CD4-positive, alpha-beta T cell (primary cell): ENCODE measurements at regions not wholly inside any gene's neighbourhood (a gene's known extent, or its start where the extent isn't known, plus 50 kb on each side); places are given as distances from the start of the nearest gene placed in this dataset.
"Not testable (repeated sequence)": the region's sequence is repeated elsewhere in the genome, so short reads cannot be mapped to it uniquely, and the experiment has no call there.

ENCODE experiments used
- ATAC-seq: fragments of 200-7000 bp; cut with Tn5 transposase; one replicate; pipeline ENCODE4 v1.10.0; 2022; ENCODE audit warnings: mild to moderate bottlenecking; ENCODE audit not compliant: poor library complexity
- CTCF ChIA-PET: fragments of 350-600 bp; sonication (Branson Sonifier 250); formaldehyde crosslinking; loops from one replicate; lab custom pipeline; 2021; ENCODE audit warnings: antibody characterized with exemption, inconsistent platforms; lab: Charles Lee
- POLR2A ChIA-PET: fragments of 350-600 bp; sonication (Branson Sonifier 250); formaldehyde crosslinking; loops from one replicate; lab custom pipeline; 2021; ENCODE audit warnings: antibody characterized with exemption, inconsistent platforms; lab: Charles Lee
- DNase-seq, 14 experiments: peaks; one replicate each; pipeline ENCODE4 v3.0.0-alpha.2; 2013 to 2020; ENCODE audit warnings: mixed read lengths in 2 of 14
- H3K27ac ChIP-seq, 2 donors: one replicate each; pipeline versions ENCODE4 v1.5.1 to v1.7.0; 2013; ENCODE audit warnings: low read length in 2 of 2, low read depth in 1 of 2, mild to moderate bottlenecking in 1 of 2
- H3K27me3 ChIP-seq, 2 experiments: 1 replicate in 1 of 2; 2 replicates in 1 of 2; pipeline versions ENCODE4 v1.6.1 to v1.7.0; 2013; ENCODE audit warnings: low read length in 2 of 2, control low read depth in 1 of 2, mild to moderate bottlenecking in 1 of 2, moderate library complexity in 1 of 2; ENCODE audit not compliant: insufficient read depth in 2 of 2, control insufficient read depth in 1 of 2
- H3K36me3 ChIP-seq: one replicate; pipeline ENCODE4 v1.6.1; 2013; ENCODE audit warnings: low read length, control low read depth; ENCODE audit not compliant: insufficient read depth
- H3K4me1 ChIP-seq: one replicate; pipeline ENCODE4 v1.6.1; 2013; ENCODE audit warnings: low read length, control low read depth; ENCODE audit not compliant: insufficient read depth
- H3K4me3 ChIP-seq: one replicate; pipeline ENCODE4 v1.5.1; 2013; ENCODE audit warnings: mild to moderate bottlenecking, low read length, moderate library complexity
- H3K9me3 ChIP-seq, 2 experiments: 1 replicate in 1 of 2; 2 replicates in 1 of 2; pipeline versions ENCODE4 v1.6.1 to v1.7.0; 2013; ENCODE audit warnings: low read length in 2 of 2, mild to moderate bottlenecking in 2 of 2, control low read depth in 1 of 2, moderate library complexity in 1 of 2; ENCODE audit not compliant: control insufficient read depth in 1 of 2, insufficient read depth in 1 of 2
- H3K27ac Mint-ChIP-seq: one replicate; pipeline ENCODE4 v1.8.0; 2020; ENCODE audit warnings: mixed read lengths
- H3K27me3 Mint-ChIP-seq: one replicate; pipeline ENCODE4 v1.8.0; 2021; ENCODE audit warnings: mixed read lengths
- H3K36me3 Mint-ChIP-seq: one replicate; pipeline ENCODE4 v1.8.0; 2021; ENCODE audit warnings: low read depth, mixed read lengths
- H3K4me1 Mint-ChIP-seq: one replicate; pipeline ENCODE4 v1.8.0; 2021; ENCODE audit warnings: low read depth, mixed read lengths
- H3K4me3 Mint-ChIP-seq: one replicate; pipeline ENCODE4 v1.8.0; 2020; ENCODE audit warnings: mild to moderate bottlenecking, mixed read lengths
- H3K9me3 Mint-ChIP-seq: one replicate; pipeline ENCODE4 v1.8.0; 2020; ENCODE audit warnings: mixed read lengths
- intact Hi-C, 2 experiments: fragments of 100-400 bp; cut with DNase I in 1 of 2; cut with micrococcal nuclease in 1 of 2; formaldehyde crosslinking; loops; one replicate each; pipeline versions ENCODE4 v1.15.1 to v1.9.0; 2023 to 2025; cut with DNase I, micrococcal nuclease
- TF ChIP-seq, protein P1 (sequence below): fragments of 200-600 bp; IDR thresholded peaks from one replicate; pipeline ENCODE4 v1.8.0; 2022; ENCODE audit warnings: antibody characterized with exemption, mild to moderate bottlenecking

DNA sequence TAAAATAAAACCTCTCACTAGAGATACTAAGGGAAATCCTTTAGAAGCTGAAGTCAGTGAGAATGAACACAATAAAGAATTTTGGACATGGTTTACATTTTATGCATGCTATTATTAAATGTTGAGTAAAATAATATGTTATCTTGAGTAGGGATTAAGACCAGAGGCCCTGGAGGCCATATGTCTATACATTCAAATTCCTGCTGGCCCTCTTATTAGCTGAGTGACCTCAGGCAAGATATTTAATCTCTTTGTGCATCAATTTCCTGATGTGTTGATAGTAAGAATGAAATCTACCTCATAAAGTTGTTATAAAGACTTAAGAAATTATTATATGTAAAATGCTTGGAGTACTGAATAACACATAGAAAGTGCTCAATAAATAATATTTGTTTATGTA lies 281.1 kb upstream of the KLF4 start:
- Mint-ChIP-seq H3K9me3 (no peaks in the 10 kb centered on the region), H3K27ac (no peak overlapping the region), H3K4me1 (no peaks in the 10 kb centered on the region), H3K4me3 (no peak overlapping the region), H3K36me3 (no peaks in the 10 kb centered on the region), H3K27me3 (no peaks in the 10 kb centered on the region)
- Histone ChIP-seq H3K27ac (no peak overlapping the region), H3K27me3 (peaks cover 0 to 2% of the 10 kb centered on the region in 2 experiments), H3K4me3 (no peak overlapping the region), H3K4me1 (no peaks in the 10 kb centered on the region), H3K36me3 (no peaks in the 10 kb centered on the region), H3K9me3 (peaks cover 0 to 10% of the 10 kb centered on the region in 2 experiments)
- DNase-seq, result no peak
- ATAC-seq, result no peak
- POLR2A ChIA-PET, result no interaction called here
- TF ChIP-seq, protein P1, sequence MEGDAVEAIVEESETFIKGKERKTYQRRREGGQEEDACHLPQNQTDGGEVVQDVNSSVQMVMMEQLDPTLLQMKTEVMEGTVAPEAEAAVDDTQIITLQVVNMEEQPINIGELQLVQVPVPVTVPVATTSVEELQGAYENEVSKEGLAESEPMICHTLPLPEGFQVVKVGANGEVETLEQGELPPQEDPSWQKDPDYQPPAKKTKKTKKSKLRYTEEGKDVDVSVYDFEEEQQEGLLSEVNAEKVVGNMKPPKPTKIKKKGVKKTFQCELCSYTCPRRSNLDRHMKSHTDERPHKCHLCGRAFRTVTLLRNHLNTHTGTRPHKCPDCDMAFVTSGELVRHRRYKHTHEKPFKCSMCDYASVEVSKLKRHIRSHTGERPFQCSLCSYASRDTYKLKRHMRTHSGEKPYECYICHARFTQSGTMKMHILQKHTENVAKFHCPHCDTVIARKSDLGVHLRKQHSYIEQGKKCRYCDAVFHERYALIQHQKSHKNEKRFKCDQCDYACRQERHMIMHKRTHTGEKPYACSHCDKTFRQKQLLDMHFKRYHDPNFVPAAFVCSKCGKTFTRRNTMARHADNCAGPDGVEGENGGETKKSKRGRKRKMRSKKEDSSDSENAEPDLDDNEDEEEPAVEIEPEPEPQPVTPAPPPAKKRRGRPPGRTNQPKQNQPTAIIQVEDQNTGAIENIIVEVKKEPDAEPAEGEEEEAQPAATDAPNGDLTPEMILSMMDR, result no peak
- intact Hi-C loops, result no loop called here
- CTCF ChIA-PET, result no interaction called here

DNA sequence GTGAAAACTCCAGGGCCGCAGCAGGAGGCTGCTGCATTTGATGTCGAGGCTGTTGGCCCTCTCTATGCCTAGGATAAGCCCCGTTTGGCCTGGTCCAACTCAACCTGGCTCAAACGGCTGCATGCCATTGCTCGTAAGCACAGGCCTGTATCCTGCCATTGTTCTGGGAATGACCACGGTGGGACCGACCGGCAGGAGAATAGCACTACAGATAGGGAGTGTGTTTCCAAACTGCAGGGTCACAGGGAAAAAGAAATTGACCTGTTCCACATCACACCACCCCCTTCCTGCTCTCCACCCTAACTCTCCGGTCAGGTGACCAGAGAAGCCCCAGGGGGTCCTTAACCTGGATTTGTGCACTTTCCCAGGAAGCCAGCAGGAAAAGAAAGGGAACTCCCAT lies 278.7 kb upstream of the KLF4 start:
- H3K27me3 ChIP-seq, result peaks cover 0 to 2% of the 10 kb centered on the region in 2 experiments
- intact Hi-C loops, result no loop called here
- H3K36me3 Mint-ChIP-seq, result no peaks in the 10 kb centered on the region
- H3K9me3 Mint-ChIP-seq, result peaks cover 4% of the 10 kb centered on the region
- no peak overlapping the region for H3K27ac Mint-ChIP-seq
- peaks cover 0 to 8% of the 10 kb centered on the region in 2 experiments for H3K9me3 ChIP-seq
- no peaks in the 10 kb centered on the region for H3K4me1 ChIP-seq
- H3K4me3 Mint-ChIP-seq, result no peak overlapping the region
- no peak overlapping the region for H3K4me3 ChIP-seq
- ATAC-seq (no peak), DNase-seq (no peak)
- no peak overlapping the region for H3K27ac ChIP-seq
- ChIA-PET POLR2A (no interaction called here), CTCF (no interaction called here)
- no peaks in the 10 kb centered on the region for H3K27me3 Mint-ChIP-seq
- H3K4me1 Mint-ChIP-seq, result no peaks in the 10 kb centered on the region
- H3K36me3 ChIP-seq, result no peaks in the 10 kb centered on the region
- TF ChIP-seq, protein P1, result no peak

DNA sequence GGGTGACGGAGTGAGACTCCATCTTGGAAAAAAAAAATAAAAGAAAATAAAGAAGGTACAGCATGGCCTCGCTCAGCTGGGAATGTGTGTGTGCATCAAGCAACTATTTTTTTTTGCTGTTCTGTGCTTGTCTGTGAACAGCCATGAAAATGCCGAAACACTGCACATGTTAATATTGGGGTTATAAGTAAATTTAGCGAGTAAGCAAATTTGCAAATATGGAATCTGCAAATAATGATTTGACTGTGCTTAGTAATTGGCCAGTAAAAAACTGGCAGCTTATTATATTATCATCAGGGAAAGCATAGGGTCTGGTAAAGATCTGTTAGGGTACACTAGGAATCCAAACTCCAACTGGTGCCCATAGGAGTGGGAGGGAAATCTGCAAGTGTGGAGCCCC lies 278.1 kb upstream of the KLF4 start:
- H3K27me3 Mint-ChIP-seq, result no peaks in the 10 kb centered on the region
- TF ChIP-seq, protein P1, result no peak

GRCh38 chr9:107763469-107763868 lies 273.9 kb upstream of the KLF4 start:
- H3K27ac ChIP-seq, H3K27me3 ChIP-seq, DNase-seq, H3K36me3 Mint-ChIP-seq, H3K27me3 Mint-ChIP-seq, H3K4me1 ChIP-seq, H3K4me1 Mint-ChIP-seq, ATAC-seq, intact Hi-C loops, POLR2A ChIA-PET, H3K4me3 Mint-ChIP-seq, H3K27ac Mint-ChIP-seq, CTCF ChIA-PET, H3K4me3 ChIP-seq, H3K36me3 ChIP-seq, H3K9me3 Mint-ChIP-seq, H3K9me3 ChIP-seq: not testable (repeated sequence)

More for the DNA sequence above, 278.1 kb upstream of the KLF4 start:
- no peak overlapping the region for H3K27ac ChIP-seq
- H3K36me3 ChIP-seq, result no peaks in the 10 kb centered on the region
- intact Hi-C loops, result no loop called here
- H3K4me1 ChIP-seq, result no peaks in the 10 kb centered on the region
- ATAC-seq (no peak), DNase-seq (no peak)
- no peak overlapping the region for H3K4me3 ChIP-seq
- POLR2A ChIA-PET, result no interaction called here
- H3K27ac Mint-ChIP-seq, result no peak overlapping the region
- H3K36me3 Mint-ChIP-seq, result no peaks in the 10 kb centered on the region
- no peaks in the 10 kb centered on the region for H3K4me1 Mint-ChIP-seq
- no peak overlapping the region for H3K4me3 Mint-ChIP-seq
- H3K9me3 ChIP-seq, result peaks cover 0 to 3% of the 10 kb centered on the region in 2 experiments
- peaks cover 0 to 2% of the 10 kb centered on the region in 2 experiments for H3K27me3 ChIP-seq
- CTCF ChIA-PET, result no interaction called here
- peaks cover 4% of the 10 kb centered on the region for H3K9me3 Mint-ChIP-seq
